Right forelimb (tissue), 1 donor: ENCODE measurements at regions not wholly inside any gene's neighbourhood (a gene's known extent, or its start where the extent isn't known, plus 50 kb on each side); places are given as distances from the start of the nearest gene placed in this dataset.
A peak's percentile ranks its signal among the peaks of the same experiment; 100 is the strongest.
"Not testable (repeated sequence)": the region's sequence is repeated elsewhere in the genome, so short reads cannot be mapped to it uniquely, and the experiment has no call there.

ENCODE experiments used
- DNase-seq: peaks from one replicate; pipeline ENCODE4 v3.0.0-alpha.2; 2018

DNA sequence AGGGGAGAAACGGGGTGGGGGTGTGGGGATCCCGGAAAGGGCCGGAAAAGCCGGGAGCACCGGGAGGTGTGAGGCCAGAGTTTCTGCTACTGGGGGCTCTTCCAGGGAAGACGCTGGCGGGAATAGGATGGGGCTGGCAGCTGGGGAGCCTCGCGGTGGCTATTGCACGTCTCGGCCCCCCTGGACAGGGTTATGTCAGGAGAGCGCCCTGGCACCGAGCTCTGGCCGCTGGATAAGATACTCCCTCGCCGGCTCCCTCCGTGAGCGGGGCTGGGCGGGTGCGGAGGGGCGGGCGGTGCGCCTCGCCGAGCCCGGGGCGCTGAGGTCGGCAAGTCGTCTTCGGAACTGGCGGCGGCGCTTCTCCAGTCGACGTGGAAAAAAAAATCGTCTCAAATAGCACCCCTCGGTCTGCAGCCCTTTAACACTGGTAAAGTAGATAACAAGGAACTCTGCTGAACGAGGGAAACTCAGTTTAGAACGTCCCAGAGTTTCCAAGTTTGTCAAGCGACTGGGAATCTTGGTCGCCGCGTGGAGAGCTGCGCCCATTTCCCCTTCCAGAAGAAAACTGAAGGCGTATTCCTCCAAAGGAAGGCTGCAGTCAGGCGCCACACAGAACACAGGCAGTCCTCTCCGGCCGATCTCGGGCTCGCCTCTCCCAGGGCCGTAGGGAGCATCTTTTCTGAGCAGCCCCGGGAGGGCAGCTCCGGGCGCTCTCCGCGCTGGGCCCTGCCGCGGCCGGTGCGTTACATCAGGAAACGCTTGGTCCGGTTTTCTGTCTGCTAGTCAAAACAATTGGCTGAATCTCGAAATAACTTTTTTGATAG lies 115.1 kb downstream of the KCNRG start:
- DNase-seq = peak; percentile 78

DNA sequence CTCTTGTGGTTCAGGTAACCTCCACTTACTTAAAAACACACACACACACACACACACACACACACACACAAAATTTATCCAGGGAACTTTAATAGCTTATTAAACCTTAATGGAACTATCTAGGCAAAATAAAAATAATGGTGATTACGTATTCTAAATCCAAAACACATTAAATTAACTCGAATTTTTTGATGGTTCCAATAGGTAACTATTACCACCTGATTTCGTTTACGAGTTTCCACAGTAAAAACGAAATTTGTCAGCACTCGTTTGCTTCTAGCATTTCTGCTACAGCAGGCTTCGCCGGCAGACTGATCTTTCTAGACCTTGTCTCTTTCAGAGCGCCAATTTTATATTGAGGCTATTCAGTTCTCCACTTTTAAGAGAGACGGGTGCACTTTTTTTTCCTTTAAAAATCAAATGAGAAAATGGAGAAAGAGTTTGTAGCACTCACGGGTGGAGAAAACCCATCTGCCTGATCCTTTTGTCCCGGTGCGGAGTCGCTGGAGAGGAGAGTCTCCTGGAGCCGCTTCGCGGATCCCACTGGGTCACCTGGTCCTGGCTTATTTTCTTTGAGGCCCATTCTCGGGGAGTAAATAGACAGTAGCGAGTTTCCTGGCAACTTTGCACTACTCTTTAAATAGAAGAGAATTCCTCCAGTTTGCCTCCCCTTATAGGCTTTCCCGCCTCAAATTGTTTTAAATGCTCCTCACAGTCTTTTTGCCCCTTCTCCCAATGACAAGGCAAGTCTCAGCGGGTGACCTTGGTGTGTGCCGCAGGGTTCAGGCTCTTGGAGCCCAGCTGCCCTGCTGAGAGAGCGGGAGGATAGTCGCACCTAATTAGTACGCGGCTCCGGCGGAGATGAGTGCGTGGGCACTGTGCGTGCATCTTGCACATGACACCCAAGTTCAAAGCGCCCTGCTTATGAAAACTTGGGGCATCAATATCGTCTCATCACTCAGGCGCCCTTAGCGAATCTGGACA lies 117.0 kb downstream of the KCNRG start:
- peak; percentile 53 for DNase-seq

DNA sequence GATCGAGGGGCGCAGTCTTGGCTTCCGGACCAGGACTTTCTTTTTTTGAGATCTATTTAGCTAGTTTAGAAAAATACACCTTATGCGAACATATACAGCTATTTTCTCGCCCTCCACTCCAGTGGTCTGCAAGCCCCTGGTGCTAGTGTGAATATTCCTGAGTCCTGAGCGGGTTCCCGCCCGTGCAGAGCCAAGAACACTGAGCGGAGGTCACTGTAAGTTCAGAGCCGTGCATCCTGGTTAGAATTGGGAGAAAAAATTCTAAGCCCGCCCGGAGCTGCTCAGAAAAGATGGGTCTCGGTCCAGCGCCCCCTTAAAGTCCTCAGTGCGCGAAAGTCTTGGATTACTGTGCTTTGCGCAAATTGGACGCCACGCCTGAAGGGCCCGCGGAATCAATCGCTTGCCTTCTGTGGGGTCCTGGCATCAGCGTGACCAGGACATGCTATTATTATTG lies 117.7 kb downstream of the KCNRG start:
- peak; percentile 49 for DNase-seq

DNA sequence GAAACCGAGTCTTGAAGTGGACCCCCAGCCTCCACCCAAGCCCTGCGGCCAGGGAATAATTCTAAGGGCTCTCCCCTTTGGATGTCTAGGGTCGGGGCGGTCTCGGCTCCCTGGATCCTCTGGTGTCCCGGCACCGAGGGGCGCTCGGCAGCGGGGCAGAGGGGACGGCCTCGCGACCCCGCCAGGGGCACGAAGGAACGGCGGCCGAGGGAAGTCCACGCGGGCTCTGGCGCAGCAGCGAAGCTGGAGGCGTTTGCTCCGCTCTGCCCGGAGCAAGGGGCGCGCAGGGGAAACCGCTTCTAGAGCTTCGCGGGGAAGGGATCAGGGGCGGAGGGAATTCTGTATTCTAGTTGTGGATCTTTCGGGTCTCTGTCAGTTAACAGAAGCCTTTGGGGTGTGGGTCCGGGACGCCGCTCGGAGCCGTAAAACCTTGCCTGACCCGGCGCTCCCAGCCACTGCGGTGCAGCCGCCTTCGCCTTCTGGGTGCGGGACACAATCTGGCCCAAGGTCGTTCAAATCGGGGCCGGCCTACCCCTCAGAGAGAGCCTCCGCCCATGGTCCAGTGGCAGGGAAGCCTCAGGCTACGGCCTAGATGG lies 118.2 kb downstream of the KCNRG start:
- DNase-seq = no peak

DNA sequence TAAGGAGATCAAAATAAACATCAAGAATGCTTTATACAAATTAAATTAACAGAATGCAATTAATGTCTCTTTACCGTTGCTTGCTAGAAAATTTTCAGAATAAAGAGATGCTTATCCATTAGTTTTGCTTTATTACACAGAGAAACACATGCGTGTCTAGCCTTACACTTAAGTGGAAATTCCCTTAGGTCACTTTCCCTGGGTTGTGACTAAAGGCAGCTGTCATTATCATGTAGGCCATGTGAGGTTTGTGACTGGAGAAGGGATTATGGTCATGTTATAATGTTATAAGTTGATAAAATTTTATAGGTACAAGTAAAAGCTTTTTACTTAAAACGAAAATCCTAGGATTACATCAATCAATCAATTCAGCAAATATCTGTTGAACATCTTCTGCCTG lies 121.0 kb downstream of the KCNRG start:
- DNase-seq = no peak

DNA sequence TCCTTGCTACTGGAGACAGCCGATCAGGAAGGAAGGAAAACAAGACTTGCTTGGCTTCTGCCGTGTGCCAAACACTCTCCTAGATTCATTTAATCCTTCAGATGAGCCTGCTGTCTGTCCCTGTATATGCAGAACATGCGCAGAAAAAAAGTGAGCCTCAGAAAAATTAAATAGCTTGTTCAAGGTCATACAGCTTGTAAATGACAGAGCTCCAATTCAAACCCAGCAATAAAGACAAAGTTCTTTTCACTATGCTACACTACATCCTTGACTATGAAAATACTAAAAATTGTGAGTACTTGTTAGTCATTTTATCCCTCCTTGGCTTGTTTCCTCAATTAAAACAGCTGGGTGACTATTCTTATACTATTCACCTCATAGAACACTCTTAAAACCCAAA lies 121.4 kb downstream of the KCNRG start:
- no peak for DNase-seq

DNA sequence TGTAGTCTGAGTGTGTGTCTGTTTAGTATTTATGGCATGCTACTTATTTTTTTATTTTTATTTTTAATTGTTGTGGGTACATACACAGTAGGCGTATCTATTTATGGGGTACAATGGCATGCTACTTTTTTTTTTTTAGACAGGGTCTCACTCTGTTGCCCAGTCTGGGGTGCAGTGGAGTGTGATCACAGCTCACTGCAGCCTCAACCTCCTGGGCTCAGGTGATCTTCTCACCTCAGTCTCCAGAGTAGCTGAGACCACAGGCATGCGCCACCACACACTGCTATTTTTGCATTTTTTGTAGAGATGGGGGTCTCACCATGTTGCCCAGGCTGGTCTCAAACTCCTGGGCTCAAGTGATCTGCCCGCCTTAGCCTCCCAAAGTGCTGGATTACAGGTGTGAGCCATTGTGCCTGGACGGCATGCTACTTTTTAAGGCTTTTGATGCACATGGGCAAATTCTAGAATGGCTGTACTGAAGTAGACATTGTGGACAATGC lies 124.2 kb downstream of the KCNRG start:
- DNase-seq = not testable (repeated sequence)

DNA sequence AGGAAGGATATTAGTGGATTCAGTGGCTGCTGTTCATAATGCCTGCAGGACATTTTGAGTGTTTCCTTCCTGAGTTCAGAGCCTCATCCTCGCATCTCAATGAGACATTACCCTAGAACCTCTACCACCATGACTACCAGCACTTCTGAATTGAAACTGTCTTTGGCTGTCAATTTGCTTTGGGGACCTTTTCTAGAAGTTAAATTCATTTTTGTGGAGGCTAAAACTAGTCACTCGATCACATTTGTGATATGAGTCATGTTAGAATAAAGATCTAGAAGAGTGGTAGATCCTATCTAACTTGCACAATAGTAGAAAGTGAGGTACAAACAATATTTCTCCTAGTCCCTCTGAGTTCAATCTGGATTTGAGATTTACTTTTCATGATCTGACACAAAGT lies 124.9 kb downstream of the KCNRG start:
- DNase-seq = no peak

DNA sequence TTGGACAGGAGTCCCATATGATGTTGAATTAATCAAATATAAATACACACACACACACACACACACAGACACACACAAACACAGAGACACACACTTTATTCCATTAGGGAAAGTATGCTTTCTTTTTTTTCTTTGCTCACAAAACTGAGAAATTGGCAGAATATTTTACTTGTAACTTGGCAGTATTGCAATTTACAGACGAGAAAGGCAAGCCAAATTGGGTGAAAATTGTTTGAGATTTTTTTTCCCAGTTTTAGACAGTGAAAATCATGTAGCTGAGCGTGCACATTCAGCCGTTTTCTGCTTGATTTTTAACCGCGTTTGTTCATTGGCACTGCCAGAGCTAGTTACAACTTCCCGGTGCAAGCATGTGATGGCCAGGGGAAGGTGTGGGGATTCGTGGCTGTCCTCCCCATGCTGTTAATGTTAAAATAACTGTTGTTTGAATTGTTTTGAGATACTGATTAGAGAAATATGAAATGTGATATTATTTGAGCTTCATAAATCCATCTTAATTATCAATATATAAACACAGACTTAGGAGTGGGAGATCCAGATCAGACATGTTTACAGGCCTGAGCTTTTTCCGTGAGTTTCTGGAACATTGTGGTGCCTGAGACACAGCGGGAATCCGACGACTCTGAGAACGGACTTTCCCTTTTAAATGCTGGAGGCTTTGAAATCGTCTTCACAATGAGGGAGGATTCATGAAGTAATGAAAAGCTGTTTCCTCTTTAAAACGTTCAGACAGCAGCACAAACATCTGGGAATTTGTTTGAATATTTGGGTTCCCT lies 125.5 kb downstream of the KCNRG start:
- no peak for DNase-seq

DNA sequence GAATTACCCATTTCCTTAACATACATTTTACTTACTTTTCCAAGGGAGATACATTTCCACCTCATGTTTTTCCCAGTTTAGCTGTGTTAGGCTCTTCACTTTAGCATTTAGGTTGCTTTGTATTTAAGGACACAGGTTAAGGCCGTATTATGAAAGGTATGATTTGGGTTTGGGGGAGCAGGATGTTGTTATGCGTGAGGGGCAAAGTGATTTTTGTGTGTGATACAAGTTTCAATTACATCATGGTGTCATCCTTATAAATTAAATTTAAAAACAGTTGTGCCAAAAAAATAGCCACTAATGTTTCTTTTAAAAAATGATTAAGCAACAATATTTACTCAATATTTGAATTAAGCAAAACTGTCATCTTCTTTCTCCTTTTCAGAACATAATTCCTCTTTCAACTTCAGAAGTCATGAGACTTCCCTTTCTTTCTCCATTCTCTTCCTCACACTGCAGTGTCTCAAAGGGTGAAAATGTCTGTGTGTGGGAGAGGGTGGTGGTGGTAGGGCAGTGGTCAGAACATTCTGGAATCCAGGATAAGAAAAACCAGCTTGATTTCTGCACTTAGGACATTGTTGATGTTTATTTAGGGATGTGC lies 126.2 kb downstream of the KCNRG start:
- no peak for DNase-seq

DNA sequence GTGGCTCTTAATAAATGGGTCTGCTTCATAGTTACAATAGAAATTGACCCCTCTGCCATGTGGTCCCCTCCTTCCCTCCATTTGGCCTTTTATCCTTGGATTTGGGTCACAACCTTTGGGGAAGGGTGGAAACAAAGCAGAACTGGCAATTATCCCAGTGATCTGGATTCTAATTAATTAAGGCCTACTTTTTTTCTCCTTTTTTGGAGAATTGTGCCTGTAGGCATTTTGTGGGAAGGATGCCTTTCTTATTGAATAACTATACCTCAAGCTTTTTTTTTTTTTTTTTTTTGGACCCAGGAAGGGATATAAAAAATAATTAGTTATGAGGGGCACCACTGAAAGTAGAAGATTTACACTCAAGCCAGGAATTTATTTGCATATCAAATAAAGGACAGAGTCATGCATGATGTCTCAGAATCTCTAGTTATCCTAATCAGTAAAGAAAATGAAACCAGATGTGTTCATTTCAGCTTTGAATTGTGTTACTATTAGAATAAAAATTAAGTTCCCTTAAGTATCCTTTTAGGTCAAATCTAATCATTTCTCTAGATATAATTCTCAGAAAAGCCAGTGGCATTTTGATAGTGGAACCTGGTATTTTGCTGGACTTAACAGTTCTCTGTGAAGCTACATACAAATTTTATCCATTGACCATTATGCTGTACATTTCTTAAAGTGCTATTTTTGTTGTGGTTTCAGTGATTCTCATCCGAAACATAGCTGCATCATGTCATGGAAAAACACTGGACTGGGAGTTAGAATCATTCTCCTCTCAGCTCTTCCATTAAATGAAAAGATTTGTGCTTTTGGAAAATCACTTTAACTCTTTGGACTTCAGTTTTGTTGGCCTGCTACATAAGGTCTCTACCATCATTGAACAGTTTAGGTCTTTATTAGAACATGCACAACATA lies 129.3 kb downstream of the KCNRG start:
- DNase-seq = no peak

DNA sequence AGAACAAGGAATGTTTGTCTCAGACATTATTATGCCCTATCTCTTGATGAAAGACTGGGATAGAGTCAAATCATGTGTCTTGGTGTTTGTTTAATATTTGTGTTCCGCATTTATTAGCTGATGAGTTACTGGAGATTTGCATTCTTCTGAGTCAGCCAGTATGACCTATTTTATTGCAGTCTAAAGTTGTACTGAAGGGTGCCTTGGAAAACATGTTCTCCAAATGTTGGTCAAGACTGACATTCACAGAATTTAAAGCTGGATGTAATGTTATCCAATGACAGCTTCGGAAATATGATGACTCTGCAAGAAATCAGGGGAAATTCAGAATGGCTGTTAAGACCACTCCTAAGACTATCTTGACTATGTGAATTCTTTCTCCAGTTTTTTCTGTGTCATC lies 134.0 kb downstream of the KCNRG start:
- no peak for DNase-seq

DNA sequence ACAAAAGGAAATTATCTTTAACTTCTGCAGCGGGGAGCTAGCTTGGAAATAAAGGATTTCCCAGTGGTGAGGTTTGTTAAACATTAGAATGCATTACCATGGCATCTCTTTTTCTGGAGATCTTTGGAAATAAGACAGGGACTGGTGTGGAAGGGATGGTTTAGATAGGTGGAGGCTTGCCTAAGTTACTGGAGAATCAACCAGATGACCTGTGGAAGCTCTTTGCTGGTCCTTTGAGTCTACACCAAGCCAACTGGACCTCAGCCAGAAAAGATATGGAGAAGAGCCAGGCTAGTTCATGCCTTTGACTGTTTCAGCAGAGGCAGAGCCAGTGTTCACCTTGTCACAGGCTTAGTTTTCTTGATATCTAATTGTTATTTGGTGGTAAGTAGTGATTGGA lies 134.7 kb downstream of the KCNRG start:
- no peak for DNase-seq

DNA sequence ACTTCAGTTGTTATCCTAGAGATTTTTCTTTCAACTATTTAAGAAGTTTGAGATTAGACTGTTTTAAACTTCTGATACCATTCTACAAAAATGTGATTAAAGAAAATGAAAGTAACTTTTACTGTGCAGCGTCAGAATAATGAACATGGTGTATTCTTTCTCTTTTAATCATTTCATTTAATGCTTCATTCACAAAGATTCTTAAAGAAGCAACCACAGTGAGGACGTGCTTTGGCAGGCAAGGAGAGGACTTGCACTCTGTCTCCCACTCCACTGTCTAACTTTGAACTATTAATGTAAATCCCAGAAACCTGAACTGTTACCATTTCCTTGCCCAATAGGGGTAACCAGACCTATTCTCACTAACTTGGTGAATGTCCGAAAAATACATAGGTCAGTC lies 137.0 kb downstream of the KCNRG start:
- DNase-seq = no peak

DNA sequence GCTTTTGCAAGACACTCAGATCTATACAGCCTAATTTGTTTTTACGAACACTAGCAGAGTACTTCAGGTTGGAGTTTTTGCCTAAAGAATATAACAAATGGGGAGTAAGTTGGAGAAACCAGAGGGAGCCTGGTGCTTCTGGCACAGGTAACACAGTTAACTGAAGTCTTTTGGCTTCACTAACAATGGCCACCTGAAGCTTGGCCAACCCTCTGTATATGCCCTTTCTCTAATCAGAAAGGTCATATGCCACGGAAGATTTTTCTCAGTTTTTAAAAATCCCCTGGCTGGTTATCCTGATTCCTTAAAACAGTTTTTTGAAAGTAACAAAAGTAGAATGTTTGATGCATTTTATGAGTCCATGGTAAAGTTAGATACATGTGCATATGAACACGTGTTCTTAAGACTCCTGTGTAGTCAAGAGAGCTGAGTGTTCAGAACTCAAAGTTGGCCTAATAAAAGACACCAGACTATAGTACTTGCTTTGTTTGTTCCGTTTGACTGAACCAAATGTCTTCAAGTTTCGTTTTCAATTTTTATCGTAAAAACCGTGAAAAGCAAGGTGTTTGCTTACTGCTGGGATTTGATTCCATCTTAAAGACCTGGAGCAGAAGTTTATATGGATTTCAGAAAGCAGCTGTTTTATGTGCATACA lies 137.5 kb downstream of the KCNRG start:
- no peak for DNase-seq

DNA sequence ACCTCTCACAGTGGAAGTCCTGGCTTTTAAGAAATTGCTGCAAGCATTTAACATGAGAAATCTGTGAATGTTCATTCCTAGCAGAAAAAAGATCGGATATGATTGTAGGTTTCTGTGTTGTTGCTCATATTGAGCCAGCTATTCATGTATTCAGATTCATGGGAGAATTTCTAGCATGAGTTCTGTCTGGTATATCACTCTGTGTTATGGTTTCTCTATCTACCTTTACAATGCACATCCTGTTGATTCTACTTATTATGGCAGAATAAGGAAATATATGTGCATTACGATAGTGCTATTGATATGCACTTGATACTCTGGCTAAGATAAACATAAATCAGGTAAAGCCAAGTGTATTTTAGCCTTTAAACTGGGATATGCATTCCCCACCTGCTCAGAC lies 138.2 kb downstream of the KCNRG start:
- DNase-seq = no peak

DNA sequence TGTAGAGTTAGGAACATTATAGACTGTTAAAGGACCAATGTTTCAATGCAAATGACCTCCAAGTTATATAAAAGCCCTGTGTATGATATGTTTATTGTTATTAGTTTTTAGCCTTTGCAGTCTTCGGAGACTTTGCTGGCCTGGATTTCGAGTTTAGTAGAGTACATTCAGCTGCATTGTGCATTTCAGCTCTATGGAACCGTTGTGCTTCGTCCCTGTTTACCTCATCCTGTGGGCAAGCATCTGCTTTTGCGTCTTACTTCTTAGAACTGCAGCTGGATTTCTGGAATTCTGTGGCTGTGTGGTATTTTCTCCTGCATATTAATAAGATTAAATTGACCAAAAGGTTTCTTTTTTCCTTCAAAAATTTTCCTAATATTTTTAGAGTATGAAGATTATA lies 138.6 kb downstream of the KCNRG start:
- no peak for DNase-seq

DNA sequence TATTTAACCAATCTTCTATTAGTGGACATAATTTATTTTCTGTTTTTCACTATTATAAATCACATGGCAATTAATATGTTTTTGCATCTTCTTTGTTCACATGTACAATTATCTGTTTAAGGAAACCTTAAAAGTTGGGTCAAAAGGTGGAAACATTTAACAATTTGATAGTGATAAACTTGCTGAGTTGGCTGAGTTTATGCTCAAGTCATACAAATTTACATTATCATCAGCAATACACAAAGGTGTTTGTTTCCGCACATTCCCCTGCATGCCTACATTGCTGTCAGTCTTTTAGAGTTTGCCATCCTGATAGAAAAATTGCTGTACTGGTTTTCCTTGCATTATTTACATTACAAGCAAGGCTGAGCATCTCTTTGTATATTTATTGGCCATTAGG lies 139.5 kb downstream of the KCNRG start:
- no peak for DNase-seq

DNA sequence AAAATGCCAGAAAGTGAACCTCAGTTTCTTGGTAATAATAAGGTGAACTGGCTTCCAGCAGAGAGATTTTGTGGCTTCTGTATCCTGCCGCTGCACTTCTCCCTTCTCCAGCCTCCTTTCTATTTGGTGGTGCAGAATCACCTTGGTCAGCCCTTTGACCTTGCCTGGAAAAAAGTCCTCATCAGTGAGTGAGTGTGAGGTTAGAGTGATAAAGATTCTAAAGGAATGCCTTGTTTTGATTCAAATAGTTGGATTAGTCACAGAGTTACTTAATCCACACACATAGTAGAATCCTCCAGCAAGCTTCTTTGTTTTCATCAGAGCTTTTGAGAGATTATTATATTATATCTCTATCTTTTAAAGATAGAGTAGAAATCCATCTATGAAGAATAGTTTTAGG lies 140.9 kb downstream of the KCNRG start:
- DNase-seq = no peak

DNA sequence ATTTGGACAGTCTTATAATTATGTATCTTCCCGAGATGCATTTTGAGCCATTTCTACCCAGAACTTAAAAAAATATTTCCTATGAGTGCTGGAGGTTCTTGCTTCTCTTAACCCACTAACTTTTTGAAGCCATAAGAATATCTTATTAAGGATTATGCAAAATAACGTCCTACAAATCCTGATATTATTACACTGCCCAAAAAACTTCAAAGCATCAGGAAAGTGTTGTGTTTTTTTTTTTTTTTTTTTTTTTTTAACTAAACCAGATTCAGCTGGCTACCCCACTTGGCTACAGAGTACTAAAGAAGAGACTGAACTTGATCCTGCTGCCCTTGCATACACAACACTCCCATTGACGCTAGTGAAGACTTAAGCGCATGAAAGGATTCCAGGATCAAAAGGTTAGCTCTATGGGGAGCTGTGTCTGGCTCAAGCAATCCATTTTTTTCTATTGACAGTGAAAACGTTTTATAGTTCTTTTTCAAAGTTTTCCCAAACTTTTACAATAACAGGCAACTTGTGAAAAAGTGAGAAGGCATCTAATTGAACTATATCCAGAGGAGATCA lies 141.4 kb downstream of the KCNRG start:
- DNase-seq = no peak
